ENCODE measurements at regions not wholly inside any gene's neighbourhood (a gene's known extent, or its start where the extent isn't known, plus 50 kb on each side); places are given as distances from the start of the nearest gene placed in this dataset.

- no peak for TF ChIP-seq CTCF (IDR thresholded peaks at IDR 0.05)
- Histone ChIP-seq H3K4me3 (no peak overlapping the region), H3K36me3 (no peaks in the 10 kb centered on the region), H3K27me3 (replicated peaks; ENCODE audit: insufficient read depth) (no peaks in the 10 kb centered on the region), H3K9me3 (no peaks in the 10 kb centered on the region), H3K4me1 (ENCODE audit: control insufficient read depth in 1 of 2, low read depth in 2 of 2) (no peaks in the 10 kb centered on the region), H3K27ac (no peak overlapping the region)
- ATAC-seq (ENCODE audit: insufficient number of reproducible peaks, low FRiP score, low read depth) (no peak), DNase-seq (ENCODE audit: low spot score) (no peak)
Observed at GRCh38 chr3:74127256-74127655, 487.2 kb downstream of the CNTN3 start.

GRCh38 chr3:74124782-74125181 is 489.7 kb downstream of the CNTN3 start:
- no peaks in the 10 kb centered on the region for H3K27me3 ChIP-seq (replicated peaks; ENCODE audit: insufficient read depth)
- H3K27ac ChIP-seq: no peak overlapping the region
- TF ChIP-seq CTCF (IDR thresholded peaks at IDR 0.05): no peak
- ATAC-seq (ENCODE audit: insufficient number of reproducible peaks, low FRiP score, low read depth): no peak
- no peaks in the 10 kb centered on the region for H3K36me3 ChIP-seq
- H3K9me3 ChIP-seq: no peaks in the 10 kb centered on the region
- H3K4me1 ChIP-seq (ENCODE audit: control insufficient read depth in 1 of 2, low read depth in 2 of 2): no peaks in the 10 kb centered on the region
- DNase-seq (ENCODE audit: low spot score): no peak
- H3K4me3 ChIP-seq: no peak overlapping the region

GRCh38 chr3:74122281-74122680 is 492.2 kb downstream of the CNTN3 start:
- Histone ChIP-seq H3K36me3 (no peaks in the 10 kb centered on the region), H3K4me1 (ENCODE audit: control insufficient read depth in 1 of 2, low read depth in 2 of 2) (no peaks in the 10 kb centered on the region), H3K9me3 (no peaks in the 10 kb centered on the region), H3K4me3 (no peak overlapping the region), H3K27ac (no peak overlapping the region), H3K27me3 (replicated peaks; ENCODE audit: insufficient read depth) (no peaks in the 10 kb centered on the region)
- DNase-seq (ENCODE audit: low spot score): no peak
- TF ChIP-seq CTCF (IDR thresholded peaks at IDR 0.05): no peak
- ATAC-seq (ENCODE audit: insufficient number of reproducible peaks, low FRiP score, low read depth): no peak

GRCh38 chr3:74121761-74122160 is 492.7 kb downstream of the CNTN3 start:
- no peak overlapping the region for H3K27ac ChIP-seq
- H3K4me1 ChIP-seq (ENCODE audit: control insufficient read depth in 1 of 2, low read depth in 2 of 2): no peaks in the 10 kb centered on the region
- no peaks in the 10 kb centered on the region for H3K9me3 ChIP-seq
- TF ChIP-seq CTCF (IDR thresholded peaks at IDR 0.05): no peak
- H3K4me3 ChIP-seq: no peak overlapping the region
- no peaks in the 10 kb centered on the region for H3K36me3 ChIP-seq
- no peak for ATAC-seq (ENCODE audit: insufficient number of reproducible peaks, low FRiP score, low read depth)
- no peak for DNase-seq (ENCODE audit: low spot score)
- no peaks in the 10 kb centered on the region for H3K27me3 ChIP-seq (replicated peaks; ENCODE audit: insufficient read depth)

GRCh38 chr3:74119221-74119620 is 494.5 kb upstream of the PDZRN3 start:
- TF ChIP-seq CTCF (IDR thresholded peaks at IDR 0.05): no peak
- Histone ChIP-seq H3K36me3 (no peaks in the 10 kb centered on the region), H3K9me3 (no peaks in the 10 kb centered on the region), H3K4me3 (no peak overlapping the region), H3K27me3 (replicated peaks; ENCODE audit: insufficient read depth) (no peaks in the 10 kb centered on the region), H3K4me1 (ENCODE audit: control insufficient read depth in 1 of 2, low read depth in 2 of 2) (no peaks in the 10 kb centered on the region), H3K27ac (no peak overlapping the region)
- no peak for DNase-seq (ENCODE audit: low spot score)
- no peak for ATAC-seq (ENCODE audit: insufficient number of reproducible peaks, low FRiP score, low read depth)

Data from thoracic aorta (tissue), 2 donors.